ENCODE measurements at regions not wholly inside any gene's neighbourhood (a gene's known extent, or its start where the extent isn't known, plus 50 kb on each side); places are given as distances from the start of the nearest gene placed in this dataset.

DNA sequence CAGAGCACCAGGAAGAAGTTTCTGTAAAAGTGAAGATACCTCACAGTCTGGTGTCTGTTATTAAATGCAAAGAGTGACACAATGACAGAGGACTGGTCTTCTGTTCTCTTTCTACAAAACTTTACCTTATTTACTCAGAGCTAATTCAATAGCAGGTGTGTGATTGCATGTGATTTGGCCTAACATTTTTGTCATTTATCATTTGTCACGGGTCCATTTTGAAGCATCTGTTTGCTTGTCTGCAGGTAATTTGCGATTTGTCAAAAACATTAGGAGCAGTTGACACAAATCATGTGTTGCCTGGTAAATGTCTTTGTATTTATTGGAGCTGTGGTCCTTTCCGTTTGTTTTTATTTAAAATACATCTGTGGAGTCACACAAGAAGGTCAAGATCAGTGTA, 1232.4 kb downstream of the STIM2 start:
- Mint-ChIP-seq H3K36me3 (ENCODE audit: low read depth) (no peaks in the 10 kb centered on the region), H3K27ac (no peak overlapping the region), H3K4me1 (no peaks in the 10 kb centered on the region), H3K4me3 (no peak overlapping the region), H3K27me3 (ENCODE audit: insufficient read depth, low read depth, poor library complexity) (no peaks in the 10 kb centered on the region), H3K9me3 (no peaks in the 10 kb centered on the region)
- Histone ChIP-seq H3K79me2 (replicated peaks; ENCODE audit: insufficient read depth) (no peaks in the 10 kb centered on the region), H3K4me2 (no peak overlapping the region), H4K20me1 (replicated peaks; ENCODE audit: insufficient read depth) (no peaks in the 10 kb centered on the region), H3K4me1 (ENCODE audit: insufficient read depth) (no peaks in the 10 kb centered on the region), H3K4me3 (no peak overlapping the region), H3K9me2 (ENCODE audit: insufficient read depth) (no peaks in the 10 kb centered on the region), H2AFZ (no peak overlapping the region), H3K36me3 (ENCODE audit: insufficient read depth) (no peaks in the 10 kb centered on the region), H3K27me3 (ENCODE audit: insufficient read depth) (no peaks in the 10 kb centered on the region), H3K27ac (ENCODE audit: low read depth) (no peak overlapping the region), H3F3A (replicated peaks; ENCODE audit: low read depth) (no peaks in the 10 kb centered on the region)
- DNase-seq (ENCODE audit: low spot score) (no peak), ATAC-seq (no peak)
- TF ChIP-seq POLR2AphosphoS5 (IDR thresholded peaks at IDR 0.05; ENCODE audit: low read depth) (no peak), ZNF331 (CRISPR knock-in tag; IDR thresholded peaks at IDR 0.05; ENCODE audit: low read depth) (no peak), EZH2 (IDR thresholded peaks at IDR 0.05; ENCODE audit: low read depth, unreplicated experiment) (no peak)
- TF ChIP-seq, protein P1, sequence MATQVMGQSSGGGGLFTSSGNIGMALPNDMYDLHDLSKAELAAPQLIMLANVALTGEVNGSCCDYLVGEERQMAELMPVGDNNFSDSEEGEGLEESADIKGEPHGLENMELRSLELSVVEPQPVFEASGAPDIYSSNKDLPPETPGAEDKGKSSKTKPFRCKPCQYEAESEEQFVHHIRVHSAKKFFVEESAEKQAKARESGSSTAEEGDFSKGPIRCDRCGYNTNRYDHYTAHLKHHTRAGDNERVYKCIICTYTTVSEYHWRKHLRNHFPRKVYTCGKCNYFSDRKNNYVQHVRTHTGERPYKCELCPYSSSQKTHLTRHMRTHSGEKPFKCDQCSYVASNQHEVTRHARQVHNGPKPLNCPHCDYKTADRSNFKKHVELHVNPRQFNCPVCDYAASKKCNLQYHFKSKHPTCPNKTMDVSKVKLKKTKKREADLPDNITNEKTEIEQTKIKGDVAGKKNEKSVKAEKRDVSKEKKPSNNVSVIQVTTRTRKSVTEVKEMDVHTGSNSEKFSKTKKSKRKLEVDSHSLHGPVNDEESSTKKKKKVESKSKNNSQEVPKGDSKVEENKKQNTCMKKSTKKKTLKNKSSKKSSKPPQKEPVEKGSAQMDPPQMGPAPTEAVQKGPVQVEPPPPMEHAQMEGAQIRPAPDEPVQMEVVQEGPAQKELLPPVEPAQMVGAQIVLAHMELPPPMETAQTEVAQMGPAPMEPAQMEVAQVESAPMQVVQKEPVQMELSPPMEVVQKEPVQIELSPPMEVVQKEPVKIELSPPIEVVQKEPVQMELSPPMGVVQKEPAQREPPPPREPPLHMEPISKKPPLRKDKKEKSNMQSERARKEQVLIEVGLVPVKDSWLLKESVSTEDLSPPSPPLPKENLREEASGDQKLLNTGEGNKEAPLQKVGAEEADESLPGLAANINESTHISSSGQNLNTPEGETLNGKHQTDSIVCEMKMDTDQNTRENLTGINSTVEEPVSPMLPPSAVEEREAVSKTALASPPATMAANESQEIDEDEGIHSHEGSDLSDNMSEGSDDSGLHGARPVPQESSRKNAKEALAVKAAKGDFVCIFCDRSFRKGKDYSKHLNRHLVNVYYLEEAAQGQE (IDR thresholded peaks at IDR 0.05; ENCODE audit: unreplicated experiment) = no peak

DNA sequence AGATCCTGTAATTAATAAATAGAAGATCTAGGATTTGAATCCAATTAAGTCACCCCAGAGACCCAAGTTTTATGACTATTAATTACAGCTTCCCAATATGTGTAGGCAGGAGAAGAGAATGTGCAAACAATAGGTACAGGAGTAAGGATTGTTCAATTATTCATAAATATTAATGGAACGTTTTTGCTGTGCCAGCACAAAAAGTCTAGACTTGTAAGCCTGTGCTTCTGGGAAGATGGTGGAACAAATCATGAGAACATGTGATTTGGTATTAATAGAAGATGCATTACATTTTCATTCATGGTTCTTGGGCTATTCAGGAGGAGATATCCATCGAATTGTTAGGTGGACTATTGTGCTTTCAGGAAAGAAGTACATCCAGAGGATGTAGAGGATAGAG, 1240.9 kb downstream of the STIM2 start:
- H3K79me2 ChIP-seq (replicated peaks; ENCODE audit: insufficient read depth) = no peaks in the 10 kb centered on the region
- ATAC-seq (no peak), DNase-seq (ENCODE audit: low spot score) (no peak)
- no peak overlapping the region for H3K4me3 ChIP-seq
- no peak overlapping the region for H3K27ac Mint-ChIP-seq
- H3K4me3 Mint-ChIP-seq = no peak overlapping the region
- no peaks in the 10 kb centered on the region for H3F3A ChIP-seq (replicated peaks; ENCODE audit: low read depth)
- no peak overlapping the region for H3K27ac ChIP-seq (ENCODE audit: low read depth)
- no peaks in the 10 kb centered on the region for H3K36me3 Mint-ChIP-seq (ENCODE audit: low read depth)
- H3K4me1 ChIP-seq (ENCODE audit: insufficient read depth) = no peaks in the 10 kb centered on the region
- H2AFZ ChIP-seq = no peak overlapping the region
- no peaks in the 10 kb centered on the region for H3K27me3 ChIP-seq (ENCODE audit: insufficient read depth)
- no peaks in the 10 kb centered on the region for H4K20me1 ChIP-seq (replicated peaks; ENCODE audit: insufficient read depth)
- no peak overlapping the region for H3K4me2 ChIP-seq
- no peaks in the 10 kb centered on the region for H3K9me2 ChIP-seq (ENCODE audit: insufficient read depth)
- H3K4me1 Mint-ChIP-seq = no peaks in the 10 kb centered on the region
- no peaks in the 10 kb centered on the region for H3K27me3 Mint-ChIP-seq (ENCODE audit: insufficient read depth, low read depth, poor library complexity)
- no peaks in the 10 kb centered on the region for H3K36me3 ChIP-seq (ENCODE audit: insufficient read depth)
- no peaks in the 10 kb centered on the region for H3K9me3 Mint-ChIP-seq
- TF ChIP-seq, protein P1 (IDR thresholded peaks at IDR 0.05; ENCODE audit: unreplicated experiment) = no peak
- TF ChIP-seq, protein P2, sequence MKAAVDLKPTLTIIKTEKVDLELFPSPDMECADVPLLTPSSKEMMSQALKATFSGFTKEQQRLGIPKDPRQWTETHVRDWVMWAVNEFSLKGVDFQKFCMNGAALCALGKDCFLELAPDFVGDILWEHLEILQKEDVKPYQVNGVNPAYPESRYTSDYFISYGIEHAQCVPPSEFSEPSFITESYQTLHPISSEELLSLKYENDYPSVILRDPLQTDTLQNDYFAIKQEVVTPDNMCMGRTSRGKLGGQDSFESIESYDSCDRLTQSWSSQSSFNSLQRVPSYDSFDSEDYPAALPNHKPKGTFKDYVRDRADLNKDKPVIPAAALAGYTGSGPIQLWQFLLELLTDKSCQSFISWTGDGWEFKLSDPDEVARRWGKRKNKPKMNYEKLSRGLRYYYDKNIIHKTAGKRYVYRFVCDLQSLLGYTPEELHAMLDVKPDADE (IDR thresholded peaks at IDR 0.05) = no peak
- TF ChIP-seq NANOG (IDR thresholded peaks at IDR 0.05; ENCODE audit: borderline replicate concordance) (no peak), EZH2 (IDR thresholded peaks at IDR 0.05; ENCODE audit: low read depth, unreplicated experiment) (no peak), POLR2AphosphoS5 (IDR thresholded peaks at IDR 0.05; ENCODE audit: low read depth) (no peak)
- TF ChIP-seq, protein P3, sequence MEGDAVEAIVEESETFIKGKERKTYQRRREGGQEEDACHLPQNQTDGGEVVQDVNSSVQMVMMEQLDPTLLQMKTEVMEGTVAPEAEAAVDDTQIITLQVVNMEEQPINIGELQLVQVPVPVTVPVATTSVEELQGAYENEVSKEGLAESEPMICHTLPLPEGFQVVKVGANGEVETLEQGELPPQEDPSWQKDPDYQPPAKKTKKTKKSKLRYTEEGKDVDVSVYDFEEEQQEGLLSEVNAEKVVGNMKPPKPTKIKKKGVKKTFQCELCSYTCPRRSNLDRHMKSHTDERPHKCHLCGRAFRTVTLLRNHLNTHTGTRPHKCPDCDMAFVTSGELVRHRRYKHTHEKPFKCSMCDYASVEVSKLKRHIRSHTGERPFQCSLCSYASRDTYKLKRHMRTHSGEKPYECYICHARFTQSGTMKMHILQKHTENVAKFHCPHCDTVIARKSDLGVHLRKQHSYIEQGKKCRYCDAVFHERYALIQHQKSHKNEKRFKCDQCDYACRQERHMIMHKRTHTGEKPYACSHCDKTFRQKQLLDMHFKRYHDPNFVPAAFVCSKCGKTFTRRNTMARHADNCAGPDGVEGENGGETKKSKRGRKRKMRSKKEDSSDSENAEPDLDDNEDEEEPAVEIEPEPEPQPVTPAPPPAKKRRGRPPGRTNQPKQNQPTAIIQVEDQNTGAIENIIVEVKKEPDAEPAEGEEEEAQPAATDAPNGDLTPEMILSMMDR (conservative IDR thresholded peaks at IDR 0.05; ENCODE audit: low read depth in 2 of 2) = no peak
